A673 (cell line): ENCODE measurements at regions not wholly inside any gene's neighbourhood (a gene's known extent, or its start where the extent isn't known, plus 50 kb on each side); places are given as distances from the start of the nearest gene placed in this dataset.
A peak's percentile ranks its signal among the peaks of the same experiment; 100 is the strongest.

Experiments used
- BruUV-seq: library from RNA; stranded (reverse); fragments of 400-500 nt; replicated peaks from 2 replicates; lab custom pipeline; 2021; lab: Mats Ljungman, UMichigan
- CTCF ChIA-PET: fragments of 300-600 bp; sonication (Branson Sonifier 250); formaldehyde crosslinking; loops from one replicate; lab custom pipeline; 2022; ENCODE audit warnings: antibody characterized with exemption; lab: Charles Lee
- POLR2A ChIA-PET: fragments of 300-600 bp; sonication (Branson Sonifier 250); formaldehyde crosslinking; loops from one replicate; lab custom pipeline; 2022; ENCODE audit warnings: antibody characterized with exemption; ENCODE audit not compliant: low non-redundant PET; lab: Charles Lee
- DNase-seq: peaks from one replicate; pipeline ENCODE4 v3.0.0-alpha.2; 2015; ENCODE audit warnings: low spot score
- H3K27ac ChIP-seq: fragments of 200-600 bp; sonication (generic); 2 replicates; pipeline ENCODE4 v1.5.1; 2016; ENCODE audit warnings: mixed run types, low read depth, mild to moderate bottlenecking, mixed read lengths, antibody characterized with exemption, low read length; ENCODE audit not compliant: poor library complexity, severe bottlenecking
- H3K27me3 ChIP-seq: fragments of 200-600 bp; sonication (generic); replicated peaks from 2 replicates; pipeline ENCODE4 v1.6.1; 2017; ENCODE audit warnings: mixed run types, low read depth, mild to moderate bottlenecking, mixed read lengths, antibody characterized with exemption, low read length; ENCODE audit not compliant: insufficient read depth, poor library complexity
- H3K36me3 ChIP-seq: fragments of 200-600 bp; sonication (generic); 2 replicates; pipeline ENCODE4 v1.6.1; 2016; ENCODE audit warnings: mixed run types, mild to moderate bottlenecking, mixed read lengths, antibody characterized with exemption, low read length; ENCODE audit not compliant: insufficient read depth, poor library complexity, severe bottlenecking
- H3K4me1 ChIP-seq: fragments of 200-600 bp; sonication (generic); 2 replicates; pipeline ENCODE4 v1.6.1; 2017; ENCODE audit warnings: mixed run types, mild to moderate bottlenecking, mixed read lengths, antibody characterized with exemption, low read length; ENCODE audit not compliant: insufficient read depth, poor library complexity, severe bottlenecking
- H3K4me3 ChIP-seq: fragments of 200-600 bp; sonication (generic); 2 replicates; pipeline ENCODE4 v1.5.1; 2016; ENCODE audit warnings: low read depth, mixed run types, mild to moderate bottlenecking, mixed read lengths, low read length; ENCODE audit not compliant: poor library complexity, severe bottlenecking
- H3K9me3 ChIP-seq: fragments of 200-600 bp; sonication (generic); 2 replicates; pipeline ENCODE4 v1.6.1; 2016; ENCODE audit warnings: mixed run types, low read depth, mild to moderate bottlenecking, mixed read lengths, antibody characterized with exemption, low read length; ENCODE audit not compliant: poor library complexity, severe bottlenecking
- CTCF ChIP-seq: fragments of 300-800, 200-600 bp; sonication (generic); conservative IDR thresholded peaks from 2 replicates; pipeline ENCODE4 v1.5.1; 2017; ENCODE audit warnings: low read depth, mild to moderate bottlenecking, antibody characterized with exemption, low read length, moderate library complexity, mixed read lengths
- EZH2 ChIP-seq: fragments of 200-600 bp; sonication (generic); IDR thresholded peaks from 2 replicates; pipeline ENCODE4 v1.6.1; 2017; ENCODE audit warnings: borderline replicate concordance, low read depth, mild to moderate bottlenecking, mixed read lengths, antibody characterized with exemption, low read length; ENCODE audit not compliant: poor library complexity, severe bottlenecking
- intact Hi-C: fragments of 100-400 bp; cut with micrococcal nuclease; formaldehyde crosslinking; loops from one replicate; pipeline ENCODE4 v1.10.0; 2022; ENCODE audit not compliant: unreplicated experiment

- H3K27me3 ChIP-seq: no peaks in the 10 kb centered on the region
- ChIA-PET POLR2A (no interaction called here), CTCF (no interaction called here)
- intact Hi-C loops: no loop called here
- no peak for TF ChIP-seq EZH2
- TF ChIP-seq CTCF: no peak
- H3K9me3 ChIP-seq: no peaks in the 10 kb centered on the region
- no peak overlapping the region for H3K27ac ChIP-seq
- no peak overlapping the region for H3K4me3 ChIP-seq
- H3K36me3 ChIP-seq: no peaks in the 10 kb centered on the region
- H3K4me1 ChIP-seq: no peaks in the 10 kb centered on the region
- no peak for DNase-seq
- no TSS peak for BruUV-seq
Measured at GRCh38 chr10:128494665-128495064, 368.4 kb upstream of the MKI67 start.

- no TSS peak for BruUV-seq
- no peak for DNase-seq
- POLR2A ChIA-PET: no interaction called here
- intact Hi-C loops: no loop called here
- Histone ChIP-seq H3K36me3 (no peaks in the 10 kb centered on the region), H3K27ac (no peak overlapping the region), H3K9me3 (no peaks in the 10 kb centered on the region), H3K4me1 (no peaks in the 10 kb centered on the region), H3K4me3 (no peak overlapping the region), H3K27me3 (no peaks in the 10 kb centered on the region)
- CTCF ChIA-PET: no interaction called here
- no peak for TF ChIP-seq EZH2
- TF ChIP-seq CTCF: no peak
Measured at GRCh38 chr10:128497660-128498377, 371.6 kb upstream of the MKI67 start.

GRCh38 chr10:128498378-128498730 is 372.1 kb upstream of the MKI67 start:
- no peak overlapping the region for H3K4me3 ChIP-seq
- no peaks in the 10 kb centered on the region for H3K4me1 ChIP-seq
- H3K36me3 ChIP-seq: no peaks in the 10 kb centered on the region
- no peak overlapping the region for H3K27ac ChIP-seq
- ChIA-PET CTCF (no interaction called here), POLR2A (no interaction called here)
- H3K9me3 ChIP-seq: no peaks in the 10 kb centered on the region
- BruUV-seq: no TSS peak
- intact Hi-C loops: no loop called here
- H3K27me3 ChIP-seq: no peaks in the 10 kb centered on the region
- TF ChIP-seq EZH2 (no peak), CTCF (0 out of 2 replicates have a peak, but pooled peaks have one; percentile 9)
- DNase-seq: no peak
